ENCODE measurements at regions not wholly inside any gene's neighbourhood (a gene's known extent, or its start where the extent isn't known, plus 50 kb on each side); places are given as distances from the start of the nearest gene placed in this dataset.
"Not testable (repeated sequence)": the region's sequence is repeated elsewhere in the genome, so short reads cannot be mapped to it uniquely, and the experiment has no call there.

DNA sequence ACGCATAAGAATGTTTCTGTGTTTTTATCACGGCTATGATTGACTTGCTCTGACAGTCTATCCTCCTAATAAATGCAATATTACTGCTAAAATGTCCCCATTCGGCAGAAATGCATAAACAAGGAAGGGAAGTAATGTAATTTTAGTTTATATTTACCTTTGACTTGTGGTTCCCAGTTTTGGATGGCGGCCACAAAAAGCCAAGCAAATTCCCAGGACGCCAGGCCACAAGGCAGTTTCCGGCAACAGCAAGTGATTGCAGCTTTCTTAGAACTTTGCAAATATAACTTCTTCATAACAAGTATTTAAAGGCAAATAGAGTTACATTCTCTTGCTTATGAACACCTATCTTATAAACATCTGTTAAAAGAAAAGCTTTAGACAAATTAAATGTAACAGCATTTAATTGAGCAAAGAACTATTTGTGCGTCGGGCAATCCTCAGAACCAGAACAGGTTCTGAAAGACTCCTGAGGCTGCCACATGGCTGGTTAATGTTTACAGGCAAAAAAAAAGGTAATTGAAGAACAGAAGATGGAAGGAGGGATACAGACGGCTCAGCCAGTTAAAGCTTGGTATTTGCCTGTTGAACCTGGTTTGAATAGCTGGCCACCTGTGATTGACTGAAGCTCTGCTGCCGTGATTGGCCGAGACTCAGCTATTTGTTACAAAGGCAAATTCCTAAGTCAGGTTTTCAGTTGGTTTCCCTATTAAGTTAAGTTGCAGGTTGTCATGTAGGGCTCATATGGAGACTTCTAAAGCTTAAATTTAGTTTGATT is 80.8 kb downstream of the C21orf91 start:
- no peak for DNase-seq (ENCODE audit: low spot score)

DNA sequence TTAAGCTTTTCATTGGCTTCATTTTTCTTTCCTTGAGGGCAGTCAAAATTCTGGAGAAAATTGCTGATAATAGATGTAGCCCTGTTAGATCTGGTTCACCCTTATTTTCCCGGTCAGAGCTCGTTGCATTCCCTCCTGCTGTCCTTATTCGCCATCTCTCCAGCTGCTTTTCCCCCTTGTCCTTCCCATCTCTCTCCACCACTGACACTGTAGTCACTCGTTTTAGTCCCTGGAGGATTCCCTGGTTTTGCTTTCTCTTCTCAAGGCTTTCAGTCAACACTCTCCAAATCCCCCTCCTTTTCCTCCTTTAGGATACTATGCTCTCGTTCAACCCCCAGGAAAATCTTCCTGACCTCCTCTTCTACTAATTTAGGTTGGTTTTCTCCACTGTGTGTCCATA is 83.1 kb downstream of the C21orf91 start:
- DNase-seq (ENCODE audit: low spot score), result no peak

- DNase-seq (ENCODE audit: low spot score), result no peak
Measured at GRCh38 chr21:17733209-17733608, 85.9 kb downstream of the C21orf91 start.

GRCh38 chr21:17732306-17732705 is 86.8 kb downstream of the C21orf91 start:
- no peak for DNase-seq (ENCODE audit: low spot score)

- DNase-seq (ENCODE audit: low spot score), result no peak
Measured at GRCh38 chr21:17731554-17731953, 87.6 kb downstream of the C21orf91 start.

DNA sequence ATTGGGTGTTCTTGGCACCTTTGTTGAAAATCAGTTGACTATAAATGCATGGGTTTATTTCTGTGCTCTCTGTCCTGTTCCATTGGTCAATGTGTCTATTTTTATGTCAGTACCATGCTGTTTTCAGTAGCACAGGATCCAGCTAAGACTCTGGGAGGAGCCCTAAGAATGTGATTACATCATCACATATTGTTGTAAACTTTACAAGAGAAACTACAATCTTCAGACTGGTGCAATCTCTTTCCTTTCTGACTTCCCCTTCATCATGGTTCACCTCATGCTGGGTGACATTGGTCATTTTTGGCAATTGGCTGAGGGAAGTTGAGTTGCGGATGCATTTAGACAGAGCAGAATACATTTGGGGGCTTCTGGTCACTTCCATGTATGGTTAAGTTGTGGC is 88.4 kb downstream of the C21orf91 start:
- DNase-seq (ENCODE audit: low spot score), result no peak

DNA sequence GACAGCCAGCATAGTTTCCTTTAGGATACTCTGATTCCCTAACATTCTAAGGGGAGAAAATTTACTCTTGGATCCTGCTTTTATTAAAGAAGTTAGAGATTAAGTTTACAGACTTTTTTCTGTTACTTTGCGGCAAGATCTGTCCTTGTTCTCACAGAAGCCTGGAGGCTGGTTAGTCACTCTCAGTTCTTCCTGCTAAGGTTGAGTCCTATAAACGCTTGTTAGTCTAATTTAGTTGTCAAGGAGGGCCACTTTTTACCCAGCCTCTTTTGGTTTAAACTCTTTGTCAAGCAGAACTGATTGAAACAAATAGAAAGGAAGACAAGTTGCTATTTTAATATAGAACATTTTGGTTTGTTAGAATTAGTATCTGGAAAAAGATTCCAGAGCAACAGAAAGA is 89.7 kb downstream of the C21orf91 start:
- no peak for DNase-seq (ENCODE audit: low spot score)

- DNase-seq (ENCODE audit: low spot score), result no peak
Measured at GRCh38 chr21:17727361-17727760, 91.8 kb downstream of the C21orf91 start.

DNA sequence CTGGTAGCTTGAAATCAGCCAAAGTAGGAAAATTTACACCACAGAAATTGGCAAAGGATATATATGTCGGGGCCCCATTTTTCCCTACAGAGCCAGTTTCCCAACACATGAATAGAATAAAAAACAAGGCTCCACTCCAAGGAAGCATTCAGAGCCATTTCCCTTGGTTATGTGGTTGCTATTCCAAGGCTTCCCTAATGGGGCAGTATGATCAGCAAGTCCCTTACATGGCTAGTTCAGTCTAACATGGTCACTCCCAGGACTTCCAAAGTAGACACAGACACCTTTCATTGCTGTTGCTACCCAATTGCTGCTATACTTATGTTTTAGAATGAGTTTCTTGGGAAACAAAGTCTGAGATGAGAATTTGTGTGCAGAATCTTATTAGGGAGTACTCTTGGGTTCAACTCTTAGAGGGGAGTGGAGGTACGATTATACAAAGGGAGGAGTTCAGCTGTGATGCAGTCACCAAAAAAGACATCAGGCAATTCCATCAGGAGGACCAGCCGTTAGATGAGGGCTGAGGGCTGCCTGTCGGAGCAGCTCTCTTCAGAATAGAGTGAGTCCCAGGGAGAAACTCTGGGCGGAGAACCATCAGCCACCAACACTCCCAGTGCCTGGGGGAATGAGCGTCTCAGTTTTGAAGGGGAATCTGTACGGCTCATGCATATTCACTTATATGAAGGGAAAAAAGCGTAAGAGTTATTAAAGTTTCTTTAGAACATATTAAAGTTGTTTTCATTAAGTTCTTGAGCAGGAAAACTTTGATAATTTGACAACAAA is 92.9 kb downstream of the C21orf91 start:
- DNase-seq (ENCODE audit: low spot score), result no peak

- no peak for DNase-seq (ENCODE audit: low spot score)
Measured at GRCh38 chr21:17725339-17725738, 93.8 kb downstream of the C21orf91 start.

GRCh38 chr21:17712887-17713286 is 100.2 kb upstream of the BTG3 start:
- DNase-seq (ENCODE audit: low spot score), result no peak

GRCh38 chr21:17711896-17712295 is 99.2 kb upstream of the BTG3 start:
- no peak for DNase-seq (ENCODE audit: low spot score)

- DNase-seq (ENCODE audit: low spot score), result no peak
Measured at GRCh38 chr21:17709266-17709611, 96.5 kb upstream of the BTG3 start.

- no peak for DNase-seq (ENCODE audit: low spot score)
Measured at GRCh38 chr21:17708522-17709265, 96.0 kb upstream of the BTG3 start.

DNA sequence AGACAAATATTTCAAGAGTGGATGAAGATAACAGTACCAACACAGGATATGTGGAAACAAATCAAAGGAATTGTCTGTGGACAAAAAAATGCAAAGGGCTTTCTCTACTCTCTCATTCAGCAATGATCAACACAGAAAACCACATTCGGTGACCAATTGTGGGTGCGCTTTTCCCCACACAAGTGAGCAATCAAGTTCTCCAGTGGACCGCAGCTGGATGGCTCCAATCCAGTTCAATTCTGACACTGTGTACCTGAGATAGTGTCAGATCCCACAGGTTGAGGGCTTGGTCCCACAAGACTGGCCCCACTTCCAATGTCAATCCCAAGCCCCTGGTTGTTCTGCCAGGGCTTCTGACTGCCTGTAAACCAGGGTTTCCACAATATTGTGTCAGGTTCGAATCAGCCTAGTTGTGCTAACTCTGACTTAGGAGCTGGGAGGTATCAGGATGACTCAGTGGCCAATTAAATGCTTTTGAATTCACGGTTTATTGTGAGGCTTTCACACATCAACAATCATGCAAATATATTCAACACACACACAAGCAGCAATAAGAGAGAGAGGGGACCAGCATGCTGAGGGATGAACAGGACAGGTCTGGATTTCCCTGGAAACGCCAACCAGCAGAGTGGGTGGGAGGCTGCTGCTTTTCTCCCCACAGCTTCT is 87.0 kb upstream of the BTG3 start:
- DNase-seq (ENCODE audit: low spot score), result no peak

DNA sequence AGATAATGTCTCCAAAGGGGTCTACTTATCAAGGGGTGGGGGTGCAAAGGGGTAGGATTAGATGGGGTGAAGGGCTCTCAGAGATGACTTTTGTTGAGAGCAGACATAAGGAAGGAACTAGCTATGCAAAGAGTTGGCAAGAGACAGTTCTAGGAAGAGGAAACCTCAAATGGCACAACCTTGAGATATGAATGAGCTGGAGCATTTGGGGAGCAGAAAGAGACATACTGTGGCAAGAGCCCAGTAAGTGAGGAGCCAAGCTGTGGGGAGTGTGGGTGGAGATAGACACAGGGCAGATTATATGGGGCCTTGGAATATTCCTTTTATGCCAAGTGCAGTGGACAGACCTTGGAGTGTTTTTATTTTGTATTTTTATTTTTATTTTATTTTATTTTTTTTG is 84.8 kb upstream of the BTG3 start:
- no peak for DNase-seq (ENCODE audit: low spot score)

DNA sequence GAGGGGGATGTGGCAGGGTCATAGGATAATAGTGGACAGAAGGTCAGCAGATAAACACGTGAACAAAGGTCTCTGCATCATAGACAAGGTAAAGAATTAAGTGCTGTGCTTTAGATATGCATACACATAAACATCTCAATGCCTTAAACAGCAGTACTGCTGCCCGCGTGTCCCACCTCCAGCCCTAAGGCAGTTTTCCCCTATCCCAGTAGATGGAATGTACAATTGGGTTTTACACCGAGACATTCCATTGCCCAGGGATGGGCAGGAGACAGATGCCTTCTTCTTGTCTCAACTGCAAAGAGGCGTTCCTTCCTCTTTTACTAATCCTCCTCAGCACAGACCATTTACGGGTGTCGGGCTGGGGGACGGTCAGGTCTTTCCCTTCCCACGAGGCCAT is 81.7 kb upstream of the BTG3 start:
- DNase-seq (ENCODE audit: low spot score), result not testable (repeated sequence)

GRCh38 chr21:17693801-17694200 is 81.1 kb upstream of the BTG3 start:
- no peak for DNase-seq (ENCODE audit: low spot score)

- no peak for DNase-seq (ENCODE audit: low spot score)
Measured at GRCh38 chr21:17690078-17690494, 77.4 kb upstream of the BTG3 start.

DNA sequence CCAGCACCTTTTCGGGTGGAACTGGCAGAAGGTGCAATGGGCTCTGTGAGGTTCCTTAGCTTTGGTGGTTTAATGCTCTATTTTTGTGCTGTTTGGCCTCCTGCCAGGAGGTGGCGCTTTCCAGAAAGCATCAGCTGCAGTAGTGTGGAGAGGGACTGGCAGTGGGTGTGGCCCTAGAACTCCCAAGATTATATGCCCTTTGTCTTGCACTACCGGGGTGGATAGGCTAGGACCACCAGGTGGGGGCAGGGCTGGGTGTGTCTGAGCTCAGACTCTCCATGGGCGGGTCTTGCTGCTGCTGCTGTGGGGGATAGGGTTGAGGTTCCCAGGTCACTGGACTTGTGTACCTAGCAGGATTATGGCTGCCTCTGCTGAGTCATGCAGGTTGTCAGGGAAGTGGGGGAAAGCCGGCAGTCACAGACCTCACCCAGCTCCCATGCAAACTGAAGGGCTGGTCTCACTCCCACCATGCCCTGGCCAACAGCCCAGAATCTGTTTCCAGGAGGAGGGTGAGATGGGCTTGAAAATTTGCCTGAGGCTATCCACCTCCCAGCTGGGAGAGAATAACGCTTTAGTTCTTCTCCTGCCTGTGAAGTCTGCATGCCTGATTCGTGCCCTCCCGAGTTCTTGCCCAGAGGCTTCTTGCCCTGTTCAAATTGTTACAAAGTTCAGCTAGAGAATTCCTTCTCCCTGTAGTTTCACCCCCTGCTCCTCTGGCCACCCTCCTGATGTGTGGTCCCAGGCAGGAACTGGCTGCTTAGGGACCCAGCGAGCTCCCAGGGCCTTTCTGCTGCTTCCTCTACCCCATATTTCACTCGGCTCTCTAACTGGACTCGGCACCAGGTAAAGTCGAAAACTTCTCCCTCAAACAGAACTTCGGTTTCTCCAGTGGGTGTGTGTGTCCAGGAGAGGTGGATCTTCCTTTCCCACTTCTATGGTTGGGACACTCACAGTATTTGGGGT is 76.5 kb upstream of the BTG3 start:
- DNase-seq (ENCODE audit: low spot score), result no peak

- no peak for DNase-seq (ENCODE audit: low spot score)
Measured at GRCh38 chr21:17682924-17683323, 70.2 kb upstream of the BTG3 start.

Data from hematopoietic multipotent progenitor cell treated with erythropoietin and hydrocortisone succinate and interleukin-3 and kit ligand, for 15 days (in vitro differentiated cells).